WTC11 (cell line): ENCODE measurements at regions not wholly inside any gene's neighbourhood (a gene's known extent, or its start where the extent isn't known, plus 50 kb on each side); places are given as distances from the start of the nearest gene placed in this dataset.

Experiments
- ATAC-seq: fragments of 200-7000 bp; cut with Tn5 transposase; 2 replicates; pipeline ENCODE4 v1.10.0; 2021; ENCODE audit warnings: mild to moderate bottlenecking, moderate library complexity
- CTCF ChIA-PET: fragments of 300-600 bp; sonication (Branson Sonifier 250); formaldehyde crosslinking; loops from one replicate; lab custom pipeline; 2021; ENCODE audit warnings: antibody characterized with exemption; lab: Charles Lee
- POLR2A ChIA-PET: fragments of 350-600 bp; sonication (Branson Sonifier 250); formaldehyde crosslinking; loops from one replicate; lab custom pipeline; 2021; ENCODE audit warnings: antibody characterized with exemption; lab: Charles Lee
- DNase-seq: peaks from one replicate; pipeline ENCODE4 v3.0.0; 2021; ENCODE audit warnings: low spot score
- H3K27ac Mint-ChIP-seq: 2 replicates; pipeline ENCODE4 v1.8.0; 2021; ENCODE audit warnings: mixed read lengths
- H3K27me3 Mint-ChIP-seq: 2 replicates; pipeline ENCODE4 v1.8.0; 2021; ENCODE audit warnings: low read depth, mild to moderate bottlenecking, moderate library complexity, mixed read lengths
- H3K36me3 Mint-ChIP-seq: 2 replicates; pipeline ENCODE4 v1.8.0; 2021; ENCODE audit warnings: mixed read lengths
- H3K4me1 Mint-ChIP-seq: 2 replicates; pipeline ENCODE4 v1.8.0; 2022; ENCODE audit warnings: mixed read lengths
- H3K4me3 Mint-ChIP-seq: 2 replicates; pipeline ENCODE4 v1.8.0; 2021; ENCODE audit warnings: mild to moderate bottlenecking, moderate library complexity, mixed read lengths
- H3K9me3 Mint-ChIP-seq: 2 replicates; pipeline ENCODE4 v1.8.0; 2021; ENCODE audit warnings: mixed read lengths
- AFF4 ChIP-seq: sonication (generic); formaldehyde crosslinking; IDR thresholded peaks from 2 replicates; pipeline ENCODE4 v1.8.1; 2023; ENCODE audit warnings: mild to moderate bottlenecking, missing genetic modification reagents, borderline replicate concordance
- ATF1 ChIP-seq: sonication (generic); formaldehyde crosslinking; IDR thresholded peaks from 2 replicates; pipeline ENCODE4 v1.8.1; 2023; ENCODE audit warnings: mild to moderate bottlenecking, moderate library complexity, missing genetic modification reagents
- ATF2 ChIP-seq: sonication (generic); formaldehyde crosslinking; IDR thresholded peaks from 2 replicates; pipeline ENCODE4 v1.8.1; 2022; ENCODE audit warnings: low read depth, missing genetic modification reagents, borderline replicate concordance
- CREM ChIP-seq: sonication (generic); formaldehyde crosslinking; IDR thresholded peaks from 2 replicates; pipeline ENCODE4 v1.8.1; 2022; ENCODE audit warnings: mild to moderate bottlenecking, missing genetic modification reagents, moderate library complexity
- E2F5 ChIP-seq: sonication (generic); formaldehyde crosslinking; IDR thresholded peaks from 2 replicates; pipeline ENCODE4 v1.8.1; 2022; ENCODE audit warnings: mild to moderate bottlenecking, moderate library complexity, missing genetic modification reagents
- GRHL2 ChIP-seq: fragments of 250-450 bp; sonication (Bioruptor Pico); IDR thresholded peaks from 2 replicates; pipeline ENCODE4 v1.8.0; 2022; ENCODE audit warnings: mild to moderate bottlenecking, moderate library complexity; ENCODE audit not compliant: insufficient replicate concordance, severe bottlenecking
- GTF2I ChIP-seq: fragments of 250-450 bp; sonication (Bioruptor Pico); conservative IDR thresholded peaks from 2 replicates; pipeline ENCODE4 v1.4.0; 2021; ENCODE audit warnings: mild to moderate bottlenecking
- HMGA2 ChIP-seq: fragments of 250-450 bp; sonication (Bioruptor Pico); IDR thresholded peaks from 2 replicates; pipeline ENCODE4 v1.4.0; 2021; ENCODE audit warnings: mild to moderate bottlenecking, moderate library complexity
- IRF2 ChIP-seq: sonication (generic); formaldehyde crosslinking; IDR thresholded peaks from 2 replicates; pipeline ENCODE4 v1.8.0; 2022; ENCODE audit warnings: low read depth, missing genetic modification reagents, borderline replicate concordance
- JAZF1 ChIP-seq: fragments of 250-450 bp; sonication (Bioruptor Pico); IDR thresholded peaks from 2 replicates; pipeline ENCODE4 v1.9.0; 2021; ENCODE audit warnings: moderate library complexity, mild to moderate bottlenecking, inconsistent platforms
- MXD4 ChIP-seq: fragments of 250-450 bp; sonication (Bioruptor Pico); IDR thresholded peaks from 2 replicates; pipeline ENCODE4 v1.8.0; 2021; ENCODE audit warnings: mild to moderate bottlenecking, moderate library complexity, borderline replicate concordance
- NFYB ChIP-seq: sonication (generic); formaldehyde crosslinking; conservative IDR thresholded peaks from 2 replicates; pipeline ENCODE4 v1.8.0; 2022; ENCODE audit warnings: low read depth, missing genetic modification reagents
- NR2C2 ChIP-seq: sonication (generic); formaldehyde crosslinking; IDR thresholded peaks from 2 replicates; pipeline ENCODE4 v1.8.0; 2022; ENCODE audit warnings: mild to moderate bottlenecking, missing genetic modification reagents
- OVOL2 ChIP-seq: fragments of 250-450 bp; sonication (Bioruptor Pico); IDR thresholded peaks from 2 replicates; pipeline ENCODE4 v1.9.0; 2021; ENCODE audit warnings: mild to moderate bottlenecking, borderline replicate concordance
- RELA ChIP-seq: sonication (generic); formaldehyde crosslinking; IDR thresholded peaks from 2 replicates; pipeline ENCODE4 v1.8.1; 2022; ENCODE audit warnings: missing genetic modification reagents, mild to moderate bottlenecking, borderline replicate concordance
- SMAD3 ChIP-seq: sonication (generic); formaldehyde crosslinking; IDR thresholded peaks from 2 replicates; pipeline ENCODE4 v1.8.0; 2022; ENCODE audit warnings: missing genetic modification reagents, mild to moderate bottlenecking, borderline replicate concordance
- SMAD4 ChIP-seq: sonication (generic); formaldehyde crosslinking; IDR thresholded peaks from 2 replicates; pipeline ENCODE4 v1.8.0; 2022; ENCODE audit warnings: mild to moderate bottlenecking, missing genetic modification reagents
- ZNF121 ChIP-seq: sonication (generic); formaldehyde crosslinking; IDR thresholded peaks from 2 replicates; pipeline ENCODE4 v1.8.0; 2023; ENCODE audit warnings: missing genetic modification reagents
- ZNF138 ChIP-seq: sonication (generic); formaldehyde crosslinking; conservative IDR thresholded peaks from 2 replicates; pipeline ENCODE4 v1.8.1; 2022; ENCODE audit warnings: mild to moderate bottlenecking, moderate library complexity, missing genetic modification reagents
- ZNF317 ChIP-seq: sonication (generic); formaldehyde crosslinking; IDR thresholded peaks from 2 replicates; pipeline ENCODE4 v1.8.1; 2023; ENCODE audit warnings: low read depth, mild to moderate bottlenecking, moderate library complexity, missing genetic modification reagents, borderline replicate concordance
- ZNF425 ChIP-seq: fragments of 250-450 bp; sonication (Bioruptor Pico); conservative IDR thresholded peaks from 2 replicates; pipeline ENCODE4 v1.9.0; 2021; ENCODE audit warnings: mild to moderate bottlenecking
- ZSCAN18 ChIP-seq: fragments of 250-450 bp; sonication (Bioruptor Pico); IDR thresholded peaks from 2 replicates; pipeline ENCODE4 v2.1.2; 2022; ENCODE audit warnings: mild to moderate bottlenecking, moderate library complexity
- TF ChIP-seq, protein P1 (sequence below): sonication (generic); formaldehyde crosslinking; IDR thresholded peaks from 2 replicates; pipeline ENCODE4 v1.8.1; 2023; ENCODE audit warnings: mild to moderate bottlenecking, missing genetic modification reagents
- TF ChIP-seq, protein P2 (sequence below): fragments of 250-450 bp; sonication (Bioruptor Pico); IDR thresholded peaks from 2 replicates; pipeline ENCODE4 v1.9.0; 2021; ENCODE audit warnings: mild to moderate bottlenecking

DNA sequence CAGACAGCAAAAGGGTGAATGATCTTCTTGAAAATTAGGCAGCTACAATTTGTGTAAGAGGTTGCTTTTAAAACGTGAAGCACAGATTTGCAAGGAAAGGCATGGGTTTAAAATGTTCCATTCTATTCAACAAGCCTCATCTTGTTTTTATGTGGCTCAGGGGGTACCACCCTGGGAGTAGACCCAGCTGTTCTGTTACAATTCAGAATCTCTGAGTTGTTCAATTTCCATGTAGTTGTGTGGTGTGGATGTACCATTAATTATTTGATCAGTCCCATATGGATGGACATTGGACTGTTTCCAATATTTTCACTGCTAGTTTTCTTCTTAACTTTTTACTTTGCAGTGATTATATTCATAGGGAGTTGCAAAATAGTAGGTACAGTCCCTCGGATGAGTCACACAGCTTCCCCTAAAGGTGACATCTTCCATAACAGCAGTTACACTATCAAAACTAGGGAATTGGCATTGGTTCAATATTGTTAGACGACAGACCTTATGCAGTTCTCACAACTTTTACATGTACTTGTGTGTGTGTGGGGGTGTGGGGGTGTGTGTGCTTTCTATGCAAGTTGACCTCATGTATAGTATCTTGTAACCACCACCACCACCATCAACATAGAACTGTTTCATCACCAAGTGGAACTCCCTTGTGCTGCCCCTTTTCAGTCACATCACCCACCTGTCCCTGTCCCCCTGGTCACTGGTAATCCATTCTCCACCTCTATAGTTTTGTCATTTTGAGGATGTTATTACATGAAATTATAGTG is 59.0 kb upstream of the CAPRIN2 start (continued):
- TF ChIP-seq, protein P1, sequence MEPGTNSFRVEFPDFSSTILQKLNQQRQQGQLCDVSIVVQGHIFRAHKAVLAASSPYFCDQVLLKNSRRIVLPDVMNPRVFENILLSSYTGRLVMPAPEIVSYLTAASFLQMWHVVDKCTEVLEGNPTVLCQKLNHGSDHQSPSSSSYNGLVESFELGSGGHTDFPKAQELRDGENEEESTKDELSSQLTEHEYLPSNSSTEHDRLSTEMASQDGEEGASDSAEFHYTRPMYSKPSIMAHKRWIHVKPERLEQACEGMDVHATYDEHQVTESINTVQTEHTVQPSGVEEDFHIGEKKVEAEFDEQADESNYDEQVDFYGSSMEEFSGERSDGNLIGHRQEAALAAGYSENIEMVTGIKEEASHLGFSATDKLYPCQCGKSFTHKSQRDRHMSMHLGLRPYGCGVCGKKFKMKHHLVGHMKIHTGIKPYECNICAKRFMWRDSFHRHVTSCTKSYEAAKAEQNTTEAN (CRISPR knock-in tag): no peak
- TF ChIP-seq, protein P2, sequence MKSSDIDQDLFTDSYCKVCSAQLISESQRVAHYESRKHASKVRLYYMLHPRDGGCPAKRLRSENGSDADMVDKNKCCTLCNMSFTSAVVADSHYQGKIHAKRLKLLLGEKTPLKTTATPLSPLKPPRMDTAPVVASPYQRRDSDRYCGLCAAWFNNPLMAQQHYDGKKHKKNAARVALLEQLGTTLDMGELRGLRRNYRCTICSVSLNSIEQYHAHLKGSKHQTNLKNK (CRISPR knock-in tag): no peak
- no peak for TF ChIP-seq ATF1
- no peak for TF ChIP-seq SMAD4
- no peak for TF ChIP-seq JAZF1 (CRISPR knock-in tag)
- TF ChIP-seq RELA (CRISPR knock-in tag): no peak
- no peak for TF ChIP-seq ZSCAN18 (CRISPR knock-in tag)

- ChIA-PET POLR2A (interaction anchor here (0.9 kb wide), 1 partner anchor 11 kb away, joined by 3 read pairs; no protein-coding TSS in a partner anchor), CTCF (no interaction called here)
- peaks cover 8% of the 10 kb centered on the region for H3K27me3 Mint-ChIP-seq
Measured at GRCh38 chr12:30811966-30812365, 57.2 kb upstream of the CAPRIN2 start.

More at GRCh38 chr12:30811966-30812365, 57.2 kb upstream of the CAPRIN2 start:
- H3K27ac Mint-ChIP-seq: no peak overlapping the region
- H3K36me3 Mint-ChIP-seq: peaks cover 2% of the 10 kb centered on the region; the same call in 1 of the 2 replicates
- H3K4me1 Mint-ChIP-seq: peaks cover 14% of the 10 kb centered on the region
- no peaks in the 10 kb centered on the region for H3K9me3 Mint-ChIP-seq
- H3K4me3 Mint-ChIP-seq: no peak overlapping the region
- ATAC-seq (no peak), DNase-seq (no peak)
- no peak for TF ChIP-seq ZNF121 (CRISPR knock-in tag)
- no peak for TF ChIP-seq RELA (CRISPR knock-in tag)
- no peak for TF ChIP-seq ATF2 (CRISPR knock-in tag)
- no peak for TF ChIP-seq GRHL2 (CRISPR knock-in tag)
- no peak for TF ChIP-seq ZNF425
- no peak for TF ChIP-seq OVOL2 (CRISPR knock-in tag)
- no peak for TF ChIP-seq IRF2 (CRISPR knock-in tag)
- no peak for TF ChIP-seq E2F5 (CRISPR knock-in tag)
- no peak for TF ChIP-seq ZNF138 (CRISPR knock-in tag)
- no peak for TF ChIP-seq MXD4
- no peak for TF ChIP-seq SMAD3
- no peak for TF ChIP-seq AFF4
- no peak for TF ChIP-seq NR2C2 (CRISPR knock-in tag)
- TF ChIP-seq HMGA2 (CRISPR knock-in tag): no peak
- no peak for TF ChIP-seq NFYB (CRISPR knock-in tag)
- TF ChIP-seq CREM (CRISPR knock-in tag): no peak
- TF ChIP-seq GTF2I (CRISPR knock-in tag): no peak
- TF ChIP-seq SMAD4: no peak
- TF ChIP-seq ZNF317 (CRISPR knock-in tag): no peak
